ENCODE measurements at regions not wholly inside any gene's neighbourhood (a gene's known extent, or its start where the extent isn't known, plus 50 kb on each side); places are given as distances from the start of the nearest gene placed in this dataset.

GRCh38 chr4:123936621-123937043, 540.0 kb downstream of the SPRY1 start:
- no peaks in the 10 kb centered on the region for H3K36me3 ChIP-seq (ENCODE audit: insufficient read depth)
- no peak for DNase-seq (ENCODE audit: extremely low spot score)
- no peaks in the 10 kb centered on the region for H3K4me1 ChIP-seq (ENCODE audit: insufficient read depth)
- WGBS, result 38% methylated on average over 2 of the region's 2 CpGs
- H3K4me3 ChIP-seq (ENCODE audit: low read depth, low read length), result no peak overlapping the region
- H3K27ac ChIP-seq (ENCODE audit: low read depth), result no peak overlapping the region

- no peak overlapping the region for H3K4me3 ChIP-seq (ENCODE audit: low read depth, low read length)
- peak overlapping the region; percentile 10 for H3K27ac ChIP-seq (ENCODE audit: low read depth)
Measured at GRCh38 chr4:123937581-123937980, 541.0 kb downstream of the SPRY1 start.

GRCh38 chr4:123939621-123940020, 543.0 kb downstream of the SPRY1 start:
- DNase-seq (ENCODE audit: extremely low spot score), result no peak
- Histone ChIP-seq H3K4me3 (ENCODE audit: low read depth, low read length) (no peak overlapping the region), H3K27ac (ENCODE audit: low read depth) (no peak overlapping the region), H3K4me1 (ENCODE audit: insufficient read depth) (no peaks in the 10 kb centered on the region), H3K36me3 (ENCODE audit: insufficient read depth) (no peaks in the 10 kb centered on the region)
- 79% methylated on average over 1 of the region's 1 CpG for WGBS

More at GRCh38 chr4:123937581-123937980, 541.0 kb downstream of the SPRY1 start:
- 42% methylated on average over 4 of the region's 4 CpGs for WGBS
- no peaks in the 10 kb centered on the region for H3K4me1 ChIP-seq (ENCODE audit: insufficient read depth)
- no peak for DNase-seq (ENCODE audit: extremely low spot score)
- H3K36me3 ChIP-seq (ENCODE audit: insufficient read depth), result no peaks in the 10 kb centered on the region

GRCh38 chr4:123940604-123941003, 544.0 kb downstream of the SPRY1 start:
- Histone ChIP-seq H3K4me1 (ENCODE audit: insufficient read depth) (no peaks in the 10 kb centered on the region), H3K27ac (ENCODE audit: low read depth) (no peak overlapping the region), H3K4me3 (ENCODE audit: low read depth, low read length) (no peak overlapping the region), H3K36me3 (ENCODE audit: insufficient read depth) (no peaks in the 10 kb centered on the region)
- 74% methylated on average over 2 of the region's 2 CpGs for WGBS
- no peak for DNase-seq (ENCODE audit: extremely low spot score)

- DNase-seq (ENCODE audit: extremely low spot score), result no peak
- 58% methylated on average over 1 of the region's 1 CpG for WGBS
- H3K27ac ChIP-seq (ENCODE audit: low read depth), result no peak overlapping the region
Measured at GRCh38 chr4:123941306-123941705, 544.7 kb downstream of the SPRY1 start.

GRCh38 chr4:123943976-123944375, 547.4 kb downstream of the SPRY1 start:
- no peak overlapping the region for H3K4me3 ChIP-seq (ENCODE audit: low read depth, low read length)
- no peak overlapping the region for H3K27ac ChIP-seq (ENCODE audit: low read depth)
- DNase-seq (ENCODE audit: extremely low spot score), result no peak
- H3K4me1 ChIP-seq (ENCODE audit: insufficient read depth), result no peaks in the 10 kb centered on the region
- no peaks in the 10 kb centered on the region for H3K36me3 ChIP-seq (ENCODE audit: insufficient read depth)
- WGBS, result 86% methylated on average over 1 of the region's 1 CpG

More at GRCh38 chr4:123941306-123941705, 544.7 kb downstream of the SPRY1 start:
- Histone ChIP-seq H3K4me3 (ENCODE audit: low read depth, low read length) (no peak overlapping the region), H3K36me3 (ENCODE audit: insufficient read depth) (no peaks in the 10 kb centered on the region), H3K4me1 (ENCODE audit: insufficient read depth) (no peaks in the 10 kb centered on the region)

GRCh38 chr4:123945301-123945700, 548.7 kb downstream of the SPRY1 start:
- Histone ChIP-seq H3K4me3 (ENCODE audit: low read depth, low read length) (no peak overlapping the region), H3K27ac (ENCODE audit: low read depth) (no peak overlapping the region), H3K36me3 (ENCODE audit: insufficient read depth) (no peaks in the 10 kb centered on the region), H3K4me1 (ENCODE audit: insufficient read depth) (no peaks in the 10 kb centered on the region)
- DNase-seq (ENCODE audit: extremely low spot score), result no peak
- WGBS, result 93% methylated on average over 7 of the region's 7 CpGs

GRCh38 chr4:123950530-123950929, 553.9 kb downstream of the SPRY1 start:
- Histone ChIP-seq H3K36me3 (ENCODE audit: insufficient read depth) (no peaks in the 10 kb centered on the region), H3K27ac (ENCODE audit: low read depth) (no peak overlapping the region)

GRCh38 chr4:123952530-123953274, 556.1 kb downstream of the SPRY1 start:
- WGBS, result 43% methylated on average over 3 of the region's 3 CpGs

More at GRCh38 chr4:123950530-123950929, 553.9 kb downstream of the SPRY1 start:
- Histone ChIP-seq H3K4me1 (ENCODE audit: insufficient read depth) (no peaks in the 10 kb centered on the region), H3K4me3 (ENCODE audit: low read depth, low read length) (no peak overlapping the region)
- no peak for DNase-seq (ENCODE audit: extremely low spot score)

GRCh38 chr4:123953566-123953965, 557.0 kb downstream of the SPRY1 start:
- Histone ChIP-seq H3K36me3 (ENCODE audit: insufficient read depth) (no peaks in the 10 kb centered on the region), H3K27ac (ENCODE audit: low read depth) (no peak overlapping the region), H3K4me1 (ENCODE audit: insufficient read depth) (no peaks in the 10 kb centered on the region), H3K4me3 (ENCODE audit: low read depth, low read length) (no peak overlapping the region)
- DNase-seq (ENCODE audit: extremely low spot score), result no peak
- 90% methylated on average over 3 of the region's 3 CpGs for whole genome bisulfite sequencing

More at GRCh38 chr4:123952530-123953274, 556.1 kb downstream of the SPRY1 start:
- no peak for DNase-seq (ENCODE audit: extremely low spot score)
- no peaks in the 10 kb centered on the region for H3K36me3 ChIP-seq (ENCODE audit: insufficient read depth)
- no peak overlapping the region for H3K27ac ChIP-seq (ENCODE audit: low read depth)
- H3K4me1 ChIP-seq (ENCODE audit: insufficient read depth), result no peaks in the 10 kb centered on the region
- no peak overlapping the region for H3K4me3 ChIP-seq (ENCODE audit: low read depth, low read length)

- Histone ChIP-seq H3K36me3 (ENCODE audit: insufficient read depth) (no peaks in the 10 kb centered on the region), H3K4me1 (ENCODE audit: insufficient read depth) (no peaks in the 10 kb centered on the region), H3K27ac (ENCODE audit: low read depth) (no peak overlapping the region), H3K4me3 (ENCODE audit: low read depth, low read length) (no peak overlapping the region)
- 93% methylated on average over 4 of the region's 4 CpGs for WGBS
- no peak for DNase-seq (ENCODE audit: extremely low spot score)
Measured at GRCh38 chr4:123954220-123954619, 557.6 kb downstream of the SPRY1 start.

GRCh38 chr4:123955167-123955800, 558.7 kb downstream of the SPRY1 start:
- no peaks in the 10 kb centered on the region for H3K4me1 ChIP-seq (ENCODE audit: insufficient read depth)
- 93% methylated on average over 3 of the region's 3 CpGs for WGBS
- no peak for DNase-seq (ENCODE audit: extremely low spot score)
- no peak overlapping the region for H3K4me3 ChIP-seq (ENCODE audit: low read depth, low read length)
- no peak overlapping the region for H3K27ac ChIP-seq (ENCODE audit: low read depth)
- H3K36me3 ChIP-seq (ENCODE audit: insufficient read depth), result no peaks in the 10 kb centered on the region

GRCh38 chr4:123956204-123956603, 559.6 kb downstream of the SPRY1 start:
- WGBS, result 96% methylated on average over 7 of the region's 7 CpGs
- DNase-seq (ENCODE audit: extremely low spot score), result no peak
- Histone ChIP-seq H3K4me1 (ENCODE audit: insufficient read depth) (no peaks in the 10 kb centered on the region), H3K27ac (ENCODE audit: low read depth) (no peak overlapping the region), H3K4me3 (ENCODE audit: low read depth, low read length) (no peak overlapping the region), H3K36me3 (ENCODE audit: insufficient read depth) (no peaks in the 10 kb centered on the region)
